RWPE2 (cell line): ENCODE measurements at regions not wholly inside any gene's neighbourhood (a gene's known extent, or its start where the extent isn't known, plus 50 kb on each side); places are given as distances from the start of the nearest gene placed in this dataset.
"Not testable (repeated sequence)": the region's sequence is repeated elsewhere in the genome, so short reads cannot be mapped to it uniquely, and the experiment has no call there.

ENCODE experiments used
- ATAC-seq: fragments of 200-7000 bp; cut with Tn5 transposase; 3 replicates; pipeline ENCODE4 v1.9.1; 2021; ENCODE audit warnings: low read depth
- DNase-seq: peaks from one replicate; pipeline ENCODE4 v3.0.0-alpha.2; 2020; ENCODE audit warnings: low spot score
- H3K27ac ChIP-seq: fragments of 450-650 bp; 2 replicates; pipeline ENCODE4 v1.5.1; 2017; ENCODE audit warnings: mild to moderate bottlenecking; ENCODE audit not compliant: poor library complexity, severe bottlenecking
- H3K27me3 ChIP-seq: fragments of 250-450 bp; sonication (Bioruptor Pico); 2 replicates; pipeline ENCODE4 v1.5.1; 2021; ENCODE audit warnings: mild to moderate bottlenecking, moderate library complexity; ENCODE audit not compliant: insufficient read depth, poor library complexity, severe bottlenecking
- H3K36me3 ChIP-seq: fragments of 250-450 bp; sonication (Bioruptor Pico); 2 replicates; pipeline ENCODE4 v1.5.1; 2020; ENCODE audit warnings: low read depth, mild to moderate bottlenecking, moderate library complexity
- H3K4me1 ChIP-seq: fragments of 250-450 bp; sonication (Bioruptor Pico); 2 replicates; pipeline ENCODE4 v1.5.1; 2021; ENCODE audit warnings: mild to moderate bottlenecking, moderate library complexity; ENCODE audit not compliant: insufficient read depth, poor library complexity, severe bottlenecking
- H3K4me3 ChIP-seq: fragments of 250-450 bp; sonication (Bioruptor Pico); 2 replicates; pipeline ENCODE4 v1.5.1; 2021; ENCODE audit warnings: mild to moderate bottlenecking, moderate library complexity; ENCODE audit not compliant: severe bottlenecking
- H3K9me3 ChIP-seq: fragments of 250-450 bp; sonication (Bioruptor Pico); 2 replicates; pipeline ENCODE4 v1.5.1; 2021; ENCODE audit warnings: mild to moderate bottlenecking, moderate library complexity; ENCODE audit not compliant: severe bottlenecking
- CTCF ChIP-seq: fragments of 450-650 bp; IDR thresholded peaks from one replicate; pipeline ENCODE4 v1.5.1; 2017; ENCODE audit warnings: mild to moderate bottlenecking, moderate library complexity; ENCODE audit not compliant: poor library complexity, severe bottlenecking

GRCh38 chr2:188789951-188790350 is 184.2 kb upstream of the COL3A1 start:
- H3K4me1 ChIP-seq, result peaks cover 22% of the 10 kb centered on the region
- H3K36me3 ChIP-seq, result no peaks in the 10 kb centered on the region
- ATAC-seq (no peak), DNase-seq (no peak)
- H3K9me3 ChIP-seq, result no peaks in the 10 kb centered on the region
- H3K4me3 ChIP-seq, result no peak overlapping the region
- H3K27me3 ChIP-seq, result no peaks in the 10 kb centered on the region
- no peak overlapping the region for H3K27ac ChIP-seq
- TF ChIP-seq CTCF, result no peak

DNA sequence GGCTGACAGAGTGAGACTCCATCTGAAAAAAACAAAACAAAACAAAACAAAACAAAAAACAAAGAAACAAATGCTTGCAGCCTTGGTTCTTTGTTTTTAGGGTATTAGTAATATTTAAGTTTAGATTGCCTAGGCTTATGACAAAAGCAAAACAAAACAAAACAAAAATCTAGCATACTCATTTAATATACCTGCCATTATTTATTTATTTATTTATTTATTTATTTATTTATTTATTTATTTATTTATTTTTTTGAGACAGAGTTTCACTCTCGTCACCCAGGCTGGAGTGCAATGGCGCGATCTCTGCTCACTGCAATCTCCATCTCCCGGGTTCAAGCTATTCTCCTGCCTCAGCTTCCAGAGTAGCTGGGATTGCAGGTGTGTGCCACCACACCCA is 179.7 kb upstream of the COL3A1 start:
- H3K27me3 ChIP-seq, H3K4me3 ChIP-seq, H3K9me3 ChIP-seq, ATAC-seq, H3K4me1 ChIP-seq, H3K27ac ChIP-seq, DNase-seq, H3K36me3 ChIP-seq: not testable (repeated sequence)

- Histone ChIP-seq H3K36me3 (no peaks in the 10 kb centered on the region), H3K27me3 (no peaks in the 10 kb centered on the region), H3K4me3 (no peak overlapping the region), H3K9me3 (no peaks in the 10 kb centered on the region), H3K27ac (no peak overlapping the region), H3K4me1 (no peaks in the 10 kb centered on the region)
- TF ChIP-seq CTCF, result no peak
- ATAC-seq (no peak), DNase-seq (no peak)
These were observed 178.4 kb upstream of the COL3A1 start for GRCh38 chr2:188795762-188796161.

DNA sequence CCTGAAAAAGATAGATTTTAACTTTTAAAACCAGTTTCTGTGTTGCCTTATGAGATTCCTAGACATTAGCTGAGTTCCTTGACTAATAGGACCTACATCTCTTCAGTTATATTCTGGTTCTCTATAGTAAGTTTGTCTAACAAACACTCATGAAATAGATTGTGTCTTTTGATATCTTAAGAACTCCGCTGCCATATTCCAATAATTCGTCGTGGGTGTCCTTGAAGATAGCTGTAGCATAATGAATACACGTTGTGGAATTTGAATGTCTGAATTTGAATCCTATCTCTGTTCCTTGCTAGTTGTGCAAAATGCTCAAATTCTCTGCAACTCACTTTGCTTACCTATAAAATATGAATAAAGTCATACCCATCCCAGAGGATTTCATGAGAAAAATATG is 176.8 kb upstream of the COL3A1 start:
- Histone ChIP-seq H3K9me3 (no peaks in the 10 kb centered on the region), H3K27ac (no peak overlapping the region), H3K4me3 (no peak overlapping the region), H3K36me3 (no peaks in the 10 kb centered on the region), H3K4me1 (no peaks in the 10 kb centered on the region), H3K27me3 (no peaks in the 10 kb centered on the region)
- no peak for DNase-seq
- no peak for TF ChIP-seq CTCF
- no peak for ATAC-seq

DNA sequence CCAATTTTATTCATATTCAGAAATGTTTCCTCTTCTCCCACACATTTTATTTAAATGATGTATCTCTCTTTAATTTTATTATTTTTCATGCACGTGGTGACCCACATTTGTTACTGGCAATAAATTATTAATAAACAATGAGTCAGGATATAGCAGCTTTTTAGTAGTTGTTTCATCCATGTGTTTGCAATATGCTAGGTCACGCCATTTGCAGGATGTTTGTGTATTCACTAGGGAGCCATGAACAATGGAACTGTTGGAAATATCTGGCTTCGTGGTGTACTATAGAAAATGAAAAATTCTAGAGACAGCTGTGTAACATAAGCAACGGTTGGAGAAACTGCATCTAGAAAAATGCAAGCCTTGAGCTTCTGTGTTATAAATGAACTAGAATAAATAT is 176.0 kb upstream of the COL3A1 start:
- no peak for TF ChIP-seq CTCF
- H3K27me3 ChIP-seq, result no peaks in the 10 kb centered on the region
- no peaks in the 10 kb centered on the region for H3K36me3 ChIP-seq
- no peak overlapping the region for H3K4me3 ChIP-seq
- no peak for ATAC-seq
- H3K9me3 ChIP-seq, result no peaks in the 10 kb centered on the region
- DNase-seq, result no peak
- H3K4me1 ChIP-seq, result no peaks in the 10 kb centered on the region
- H3K27ac ChIP-seq, result no peak overlapping the region
